ENCODE measurements at regions not wholly inside any gene's neighbourhood (a gene's known extent, or its start where the extent isn't known, plus 50 kb on each side); places are given as distances from the start of the nearest gene placed in this dataset.
"Not testable (repeated sequence)": the region's sequence is repeated elsewhere in the genome, so short reads cannot be mapped to it uniquely, and the experiment has no call there.

DNA sequence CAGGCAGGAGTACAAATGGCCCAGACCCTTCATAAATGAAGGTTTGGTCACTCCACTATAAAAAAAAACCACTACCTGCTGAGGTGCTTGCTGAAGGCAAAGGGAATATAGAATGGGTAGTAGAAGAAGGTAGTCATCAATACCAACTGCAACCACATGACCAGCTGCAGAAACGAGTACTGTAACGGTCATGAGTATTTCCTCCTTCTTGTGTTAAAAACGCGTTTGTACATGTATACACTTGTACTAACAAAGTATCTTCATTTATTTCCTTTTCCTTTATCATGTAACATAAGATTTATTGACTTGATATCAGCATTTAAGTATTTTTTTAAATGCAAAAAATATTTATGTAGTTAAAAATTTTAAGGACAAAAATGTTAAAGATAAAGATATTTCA is 238.6 kb downstream of the TFAP2B start:
- DNase-seq (ENCODE audit: low spot score), result no peak

DNA sequence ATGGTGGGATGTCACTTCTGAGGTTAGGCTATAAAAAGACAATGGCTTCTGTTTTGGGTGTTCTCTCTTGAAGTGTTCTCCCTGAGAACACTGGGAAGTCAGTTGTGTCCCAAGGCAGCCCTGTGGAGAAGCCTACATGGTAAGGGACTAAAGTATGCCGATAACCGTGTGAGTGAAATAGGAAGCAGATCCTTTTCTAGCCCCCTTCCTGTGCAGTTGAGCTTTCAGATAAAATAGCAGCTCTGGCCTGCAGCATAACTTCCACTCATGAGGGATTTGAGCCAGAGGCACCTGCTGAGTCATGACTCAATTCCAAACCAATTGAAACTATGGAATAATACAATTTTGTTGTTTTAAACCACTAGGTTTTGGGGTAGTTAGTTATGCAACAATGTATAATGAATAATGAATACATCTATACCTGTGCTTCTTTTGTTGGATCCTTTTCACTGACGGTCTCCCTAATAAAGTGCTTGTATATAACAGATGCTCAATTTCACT is 241.6 kb downstream of the TFAP2B start:
- no peak for DNase-seq (ENCODE audit: low spot score)

DNA sequence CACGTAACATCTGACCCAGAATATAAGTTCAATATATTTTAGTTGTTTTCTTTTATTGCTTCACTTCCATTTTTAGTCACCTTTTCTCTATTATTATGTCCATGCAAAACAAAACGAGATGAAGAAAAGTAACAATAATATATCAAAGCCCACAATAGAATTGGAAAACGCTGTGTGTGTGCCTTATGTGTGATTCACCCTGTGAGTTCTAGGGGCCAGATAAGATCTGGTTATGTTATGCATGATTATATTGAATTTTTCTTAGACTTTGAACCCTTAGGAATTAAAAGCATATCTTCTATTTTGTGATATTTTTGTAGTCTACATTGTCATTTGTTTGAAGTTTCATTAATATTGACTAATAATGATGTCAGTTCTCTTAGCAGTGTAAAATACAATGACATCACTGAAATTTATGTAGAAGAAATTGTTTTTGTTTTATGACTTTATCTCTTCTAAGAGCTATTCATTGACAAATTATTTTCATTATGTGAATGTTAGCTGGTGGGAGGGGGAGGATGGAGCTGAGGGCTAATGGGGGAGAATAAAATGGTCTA is 243.6 kb downstream of the TFAP2B start:
- no peak for DNase-seq (ENCODE audit: low spot score)

DNA sequence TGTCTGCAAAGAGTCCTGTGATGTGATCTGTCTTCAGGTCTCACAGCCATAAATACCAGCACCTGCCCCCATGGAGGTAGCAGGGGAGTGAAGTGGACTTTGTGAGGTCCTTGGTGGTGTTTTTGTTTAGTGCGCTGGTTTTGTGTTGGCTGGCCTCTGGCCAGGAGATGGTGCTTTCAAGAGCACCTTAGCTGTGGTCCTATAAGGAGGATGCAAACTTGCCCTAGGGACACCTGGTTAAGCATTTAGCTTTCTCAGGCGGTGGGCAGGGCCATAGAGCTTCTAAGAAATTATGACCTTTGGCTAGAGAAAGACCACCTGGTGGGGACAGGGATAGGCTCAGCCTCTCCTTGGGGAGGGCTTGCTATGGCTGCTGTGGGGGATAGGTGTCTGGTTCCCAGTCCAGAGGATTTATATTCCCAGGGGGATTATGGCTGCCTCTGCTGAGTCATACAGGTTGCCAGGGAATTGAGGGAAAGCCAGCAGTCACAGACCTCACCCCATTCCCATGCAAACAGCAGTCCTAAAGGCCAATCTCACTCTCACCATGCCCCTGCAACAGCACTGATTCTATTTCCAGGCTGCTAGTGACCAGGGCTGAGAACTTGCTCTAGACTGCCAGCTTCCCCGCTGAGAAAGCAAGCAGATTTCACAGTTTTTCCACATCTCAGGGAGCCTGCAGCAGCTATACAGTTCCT is 259.3 kb downstream of the TFAP2B start:
- no peak for DNase-seq (ENCODE audit: low spot score)

DNA sequence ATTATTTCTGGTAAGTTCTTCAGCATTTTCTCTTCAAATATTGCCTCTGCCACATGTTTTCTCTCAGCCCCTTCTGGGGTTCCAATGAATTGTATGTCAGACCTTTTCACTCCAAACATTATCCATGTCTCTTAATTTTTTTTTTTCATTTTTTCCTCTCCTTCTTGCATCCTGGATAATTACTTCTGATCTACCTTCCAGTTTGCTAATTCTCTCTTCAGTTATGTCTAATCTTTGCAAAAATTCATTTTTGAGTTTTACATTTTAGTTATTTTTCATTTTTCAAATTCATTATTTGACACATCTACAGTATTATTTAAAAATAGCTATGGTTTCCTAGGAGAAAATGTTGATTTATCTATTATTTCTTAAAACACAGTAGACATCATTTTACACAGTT is 271.7 kb downstream of the TFAP2B start:
- no peak for DNase-seq (ENCODE audit: low spot score)

DNA sequence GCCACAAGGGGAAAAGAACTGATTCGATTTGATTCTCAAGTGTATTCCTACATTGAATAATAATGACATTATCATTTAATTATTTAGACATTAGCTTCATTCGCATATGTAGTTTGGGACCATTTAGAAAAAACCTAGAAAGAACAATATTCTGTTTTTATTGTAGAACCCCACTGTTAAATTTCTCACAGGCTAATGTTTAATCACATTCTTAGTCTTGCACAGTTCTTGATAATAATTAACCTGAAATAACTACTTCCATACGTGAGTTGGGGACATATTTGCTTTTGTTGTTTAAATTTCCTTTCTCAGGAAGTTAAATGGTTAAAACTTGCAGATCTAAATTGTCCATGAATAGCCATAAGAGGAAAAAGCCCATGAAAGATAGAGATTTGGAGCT is 275.2 kb downstream of the TFAP2B start:
- DNase-seq (ENCODE audit: low spot score), result no peak

DNA sequence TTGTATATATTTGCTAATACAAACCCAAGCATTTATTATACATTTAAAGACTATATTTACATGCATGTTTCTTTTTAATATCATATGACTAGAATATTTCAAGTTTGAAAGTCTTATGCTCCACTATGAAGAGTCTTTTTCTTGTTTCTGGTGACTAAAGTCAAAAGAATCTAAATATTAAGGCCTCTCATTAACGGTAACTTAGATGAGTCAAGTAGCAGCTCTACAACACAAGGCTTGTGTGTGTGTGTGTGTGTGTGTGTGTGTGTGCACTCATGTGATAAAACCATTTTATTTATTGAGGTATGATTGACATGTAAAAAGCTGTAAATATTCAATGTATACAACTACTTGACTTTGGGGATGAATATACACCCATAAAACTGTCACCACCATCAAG is 275.6 kb downstream of the TFAP2B start:
- DNase-seq (ENCODE audit: low spot score), result no peak

DNA sequence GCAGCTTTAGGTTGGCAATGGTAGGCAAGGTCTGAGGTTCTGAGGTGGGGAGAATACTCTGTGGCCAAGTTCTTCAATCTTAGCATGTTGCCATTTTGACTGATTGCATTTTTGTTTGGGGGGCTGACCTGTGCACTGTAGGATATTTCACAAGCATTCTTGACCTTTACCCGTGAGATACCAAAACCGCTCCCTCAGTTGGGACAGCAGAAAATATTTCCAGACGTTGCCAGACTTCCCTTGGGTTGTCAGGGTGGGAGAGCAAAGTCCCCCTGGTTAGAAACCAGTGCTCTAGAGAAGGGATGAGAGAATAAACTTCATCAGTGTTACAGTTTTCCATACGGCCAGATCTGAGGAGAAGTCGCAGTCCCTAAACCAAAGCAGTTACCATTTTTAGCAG is 279.6 kb downstream of the TFAP2B start:
- no peak for DNase-seq (ENCODE audit: low spot score)

DNA sequence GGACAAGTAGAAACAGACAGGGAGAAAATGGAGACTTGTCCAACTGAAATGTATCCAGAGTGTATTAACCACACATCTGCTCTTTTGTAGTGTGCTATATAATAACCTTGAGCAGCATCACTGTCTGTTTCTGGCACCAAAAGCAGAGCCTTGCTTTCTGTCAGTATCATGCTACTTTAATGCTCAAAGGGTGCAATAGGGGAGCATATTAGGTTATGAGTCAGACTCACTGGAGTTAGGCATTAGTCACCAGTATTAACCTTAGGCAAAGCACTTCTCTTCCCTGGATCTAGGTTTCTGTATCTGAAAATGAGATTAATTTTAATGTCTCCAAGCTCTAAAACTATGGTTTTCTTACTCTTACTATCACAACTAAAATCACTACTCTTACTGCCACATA is 280.1 kb downstream of the TFAP2B start:
- DNase-seq (ENCODE audit: low spot score), result no peak

DNA sequence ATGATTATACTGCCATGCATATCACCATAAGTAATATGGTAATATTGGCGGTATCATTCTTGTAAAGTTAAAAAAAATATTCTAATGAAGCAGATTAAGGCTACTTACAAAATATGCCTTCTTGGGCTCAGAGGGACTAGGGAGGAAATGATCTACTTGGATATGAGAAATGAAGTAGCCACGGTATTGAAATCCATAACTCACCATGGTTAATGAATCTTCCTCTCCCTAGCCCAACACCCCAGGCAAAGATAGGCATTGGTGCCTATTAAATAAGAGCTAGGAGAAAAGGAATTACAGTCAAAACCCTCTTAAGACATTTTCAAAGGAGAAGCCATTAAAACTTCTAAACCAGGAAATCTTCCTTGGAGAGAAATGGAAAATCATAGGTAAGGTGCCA is 280.5 kb downstream of the TFAP2B start:
- no peak for DNase-seq (ENCODE audit: low spot score)

DNA sequence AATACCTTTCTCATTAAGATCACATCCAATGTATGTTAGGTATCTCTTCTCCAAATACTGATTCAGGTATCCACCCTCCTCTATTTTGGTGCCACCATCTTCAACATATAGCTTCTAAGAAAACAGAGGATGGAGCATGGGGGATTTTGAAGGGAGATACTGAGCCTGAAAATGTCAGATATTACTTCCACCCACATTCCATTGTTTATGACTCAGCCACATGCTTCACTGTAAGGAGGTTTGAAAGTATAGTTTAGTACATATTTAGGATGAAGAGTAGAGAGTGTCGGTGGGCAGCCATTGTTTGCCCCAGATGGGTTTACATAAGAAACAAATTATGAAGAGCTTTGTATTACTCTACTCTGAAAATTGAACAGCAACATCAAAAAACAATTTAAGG is 286.7 kb downstream of the TFAP2B start:
- DNase-seq (ENCODE audit: low spot score), result no peak

DNA sequence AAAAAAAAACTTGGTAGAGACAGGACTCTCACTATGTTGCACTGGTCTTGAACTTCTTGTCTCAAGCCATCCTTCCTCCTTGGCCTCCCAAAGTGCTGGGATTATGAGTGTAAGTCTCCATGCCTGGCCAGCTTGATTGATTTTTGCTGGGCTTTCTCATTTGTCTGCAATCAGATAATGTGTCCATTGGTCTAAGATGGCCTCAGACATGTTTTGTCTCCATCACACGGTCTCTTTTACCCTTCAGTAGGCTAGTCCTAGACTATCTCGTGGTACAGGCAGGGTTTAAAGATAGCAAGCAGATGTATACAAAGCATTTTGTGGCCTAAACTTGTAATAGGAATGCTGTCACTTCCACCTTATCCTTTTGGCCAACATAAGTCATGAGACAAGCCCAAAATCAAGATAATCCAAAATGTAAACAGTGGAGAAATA is 289.1 kb downstream of the TFAP2B start:
- no peak for DNase-seq (ENCODE audit: low spot score)

DNA sequence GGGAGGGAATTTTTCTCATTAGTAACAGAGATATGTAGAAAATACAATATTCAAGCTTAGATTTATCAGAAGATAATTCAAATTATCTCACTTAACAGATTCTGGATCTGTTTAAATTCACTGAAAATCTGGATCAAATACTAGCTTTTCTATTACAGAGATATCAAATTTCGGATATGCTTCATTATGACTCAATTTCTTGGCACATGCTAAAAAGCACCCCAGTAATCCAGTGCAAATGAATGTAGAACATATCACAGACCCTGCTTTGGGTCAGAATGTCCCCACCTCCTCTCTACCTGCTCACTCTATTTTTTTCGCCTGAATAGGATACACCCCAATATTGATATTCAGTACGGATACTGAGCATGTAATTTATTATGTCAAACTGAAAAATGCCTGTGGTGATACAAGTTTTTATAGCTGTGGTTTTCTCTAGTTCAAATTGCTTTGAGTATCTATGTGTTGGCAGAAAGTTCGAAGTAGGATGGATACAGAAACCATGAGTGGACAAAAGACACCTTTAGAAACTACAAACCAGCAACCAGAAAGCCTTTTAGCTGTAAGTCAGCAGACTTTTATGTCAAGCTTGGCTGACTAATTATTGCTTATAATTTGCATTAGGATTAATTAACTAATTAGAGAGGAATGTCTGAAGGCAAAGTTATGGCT is 290.0 kb downstream of the TFAP2B start:
- DNase-seq (ENCODE audit: low spot score), result no peak

DNA sequence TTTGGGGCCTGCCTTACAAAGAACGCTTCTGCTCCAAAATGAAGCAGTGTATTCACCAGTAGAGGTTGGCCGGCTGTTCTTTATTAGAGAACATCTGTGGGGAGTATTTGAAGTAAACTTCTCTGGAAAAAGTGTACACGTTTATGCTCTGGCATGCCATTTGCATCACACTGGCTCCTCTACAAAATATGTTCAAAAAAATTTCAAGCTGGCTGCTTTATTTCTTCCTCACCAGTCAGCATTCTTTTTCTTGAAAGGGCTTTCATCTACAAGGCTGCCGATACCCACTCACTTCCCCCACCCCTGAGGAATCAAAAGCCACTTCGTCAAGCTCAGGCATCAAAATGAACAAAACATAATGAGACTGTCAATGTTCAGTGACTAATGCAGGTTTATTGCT is 294.1 kb downstream of the TFAP2B start:
- no peak for DNase-seq (ENCODE audit: low spot score)

DNA sequence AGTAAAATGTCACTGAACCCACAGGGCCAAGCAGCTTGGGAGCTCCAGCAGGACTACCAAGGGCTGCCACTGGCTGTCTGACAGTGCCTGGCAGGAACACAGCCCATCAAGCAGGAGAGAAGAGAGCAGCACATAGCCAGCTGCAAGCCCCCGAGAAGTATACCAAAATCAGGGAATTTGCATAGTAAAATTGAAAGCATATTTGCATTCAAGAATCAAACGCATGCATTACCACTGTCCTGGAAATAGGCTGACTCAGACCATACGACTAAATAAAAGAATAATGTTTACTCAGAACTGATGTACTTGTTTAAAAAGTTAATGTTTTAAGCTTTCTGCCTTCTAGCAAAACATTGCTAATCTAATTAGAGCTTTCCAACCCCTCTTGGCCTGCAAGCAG is 298.1 kb downstream of the TFAP2B start:
- no peak for DNase-seq (ENCODE audit: low spot score)

DNA sequence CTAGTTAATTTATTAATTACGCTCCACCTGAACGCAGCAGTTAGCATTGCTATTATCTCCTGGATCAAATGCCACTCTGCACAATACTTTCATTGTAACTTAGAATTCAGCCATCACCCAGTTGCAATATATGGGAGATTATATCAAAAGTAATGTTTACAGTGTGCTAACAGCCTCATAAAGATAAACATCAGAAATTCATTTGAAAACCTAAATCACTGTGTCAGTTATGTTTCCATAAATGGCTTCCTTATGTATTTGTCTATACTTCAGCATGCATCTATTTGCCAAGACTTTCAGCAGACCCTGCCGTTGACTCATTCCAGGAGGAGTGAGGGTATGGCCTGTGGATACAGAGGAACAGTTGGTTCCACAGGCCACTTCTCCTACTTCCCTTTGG is 300.1 kb downstream of the TFAP2B start:
- DNase-seq (ENCODE audit: low spot score), result no peak

DNA sequence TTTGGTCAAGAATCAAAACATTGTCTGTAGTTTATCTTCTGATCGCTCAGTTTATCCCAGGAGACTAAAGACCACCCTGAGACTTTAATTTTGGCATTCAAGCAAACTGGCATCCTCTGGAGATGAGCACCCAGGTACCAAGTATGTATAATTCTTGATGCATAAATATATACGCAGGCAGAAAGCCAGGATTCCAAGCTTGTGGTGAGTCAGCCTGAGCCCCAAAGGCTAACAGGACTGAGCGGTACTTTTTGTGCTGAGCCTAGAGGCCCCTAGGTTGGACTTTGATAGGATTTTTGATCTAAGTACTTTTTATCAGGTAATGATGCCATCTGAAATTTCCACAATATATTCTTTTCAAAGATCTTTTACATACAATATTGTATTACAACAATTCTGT is 301.3 kb downstream of the TFAP2B start:
- no peak for DNase-seq (ENCODE audit: low spot score)

DNA sequence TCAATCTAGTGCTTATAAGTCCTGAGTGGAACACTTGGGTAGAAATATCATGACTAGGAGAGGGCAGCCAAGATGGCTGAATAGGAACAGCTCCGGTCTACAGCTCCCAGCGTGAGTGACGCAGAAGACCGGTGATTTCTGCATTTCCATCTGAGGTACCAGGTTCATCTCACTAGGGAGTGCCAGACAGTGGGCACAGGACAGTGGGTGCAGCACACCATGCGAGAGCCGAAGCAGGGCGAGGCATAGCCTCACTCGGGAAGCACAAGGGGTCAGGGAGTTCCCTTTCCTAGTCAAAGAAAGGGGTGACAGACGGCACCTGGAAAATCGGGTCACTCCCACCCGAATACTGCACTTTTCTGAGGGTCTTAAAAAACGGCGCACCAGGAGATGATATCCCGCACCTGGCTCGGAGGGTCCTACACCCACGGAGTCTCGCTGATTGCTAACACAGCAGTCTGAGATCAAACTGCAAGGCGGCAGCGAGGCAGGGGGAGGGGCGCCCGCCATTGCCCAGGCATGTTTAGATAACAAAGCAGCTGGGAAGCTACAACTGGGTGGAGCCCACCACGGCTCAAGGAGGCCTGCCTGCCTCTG is 302.8 kb downstream of the TFAP2B start:
- not testable (repeated sequence) for DNase-seq (ENCODE audit: low spot score)

DNA sequence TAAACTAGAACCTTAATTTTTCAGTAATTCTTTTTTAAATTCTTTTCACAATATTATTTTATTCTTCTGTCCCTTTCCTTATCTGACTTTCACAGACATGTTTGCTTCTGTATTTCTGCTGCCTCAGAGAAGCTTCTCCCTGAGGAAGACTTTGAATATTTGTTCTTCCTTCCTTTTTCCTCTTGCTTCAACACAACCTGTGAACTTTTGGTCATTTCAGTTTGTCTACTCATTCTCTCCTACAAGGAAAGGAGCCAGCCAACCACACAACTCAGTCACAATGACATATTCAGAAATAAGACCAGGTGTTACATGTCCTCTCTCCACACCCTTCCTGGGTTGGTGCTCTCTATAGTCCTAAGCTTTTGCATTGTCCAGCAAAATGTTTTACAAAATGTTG is 310.4 kb downstream of the TFAP2B start:
- DNase-seq (ENCODE audit: low spot score), result no peak

DNA sequence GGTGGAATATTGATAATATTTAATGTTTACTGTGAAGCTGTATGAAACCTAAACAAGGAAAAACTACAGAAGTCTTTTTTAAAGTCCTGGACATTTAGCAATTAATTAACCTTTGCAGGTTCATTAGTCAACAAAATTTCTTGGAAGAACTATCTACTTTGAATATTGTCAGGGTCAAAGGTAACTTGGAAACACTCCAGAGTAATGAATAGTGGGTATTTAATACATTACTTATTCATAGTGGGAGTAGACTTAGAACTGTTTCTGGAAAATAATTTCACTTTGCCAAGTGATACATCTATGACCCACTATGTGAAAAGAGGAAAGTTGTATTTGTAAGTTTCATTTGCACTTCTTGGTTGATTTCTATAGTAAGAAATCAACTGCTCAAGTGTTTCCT is 319.1 kb downstream of the TFAP2B start:
- no peak for DNase-seq (ENCODE audit: low spot score)

DNA sequence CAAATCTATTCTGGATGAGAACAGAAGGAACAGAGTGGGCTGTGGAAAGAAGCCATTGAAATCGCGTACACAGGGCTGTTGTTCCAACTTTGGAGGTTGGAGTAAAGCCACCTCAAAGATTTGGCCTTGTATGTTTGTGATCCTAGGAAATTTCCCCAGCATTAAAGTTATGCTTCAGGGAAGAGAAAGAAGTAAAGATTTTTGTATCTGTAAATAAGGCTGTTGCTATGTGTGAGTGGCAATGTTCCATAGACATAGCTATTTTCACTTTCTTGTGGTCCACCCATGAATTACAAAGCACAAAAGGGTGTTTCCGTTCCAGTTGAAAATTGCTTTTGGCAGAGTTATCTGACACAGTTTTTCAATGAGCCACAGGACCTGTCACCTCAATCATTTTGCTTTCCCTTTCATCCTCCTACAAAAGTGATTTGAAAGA is 321.3 kb downstream of the TFAP2B start:
- DNase-seq (ENCODE audit: low spot score), result no peak

DNA sequence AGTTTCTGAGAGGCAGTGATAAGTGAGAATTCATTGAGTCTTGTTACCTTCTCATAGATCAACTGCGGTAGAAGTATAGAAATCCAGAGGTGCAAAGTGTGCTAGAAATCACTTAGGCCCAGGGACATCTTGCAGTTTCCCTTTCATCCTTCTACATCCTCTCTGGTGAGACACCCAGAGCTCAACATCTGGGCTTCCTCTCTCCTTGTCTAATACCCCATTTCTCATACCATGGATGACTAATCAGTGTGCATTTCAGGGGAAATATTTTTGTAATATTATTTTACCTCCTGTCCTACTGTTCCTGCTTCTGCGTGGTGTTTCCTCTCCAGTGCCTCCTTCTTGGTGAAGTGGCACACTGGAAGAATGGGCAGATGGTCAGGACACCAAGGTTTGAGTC is 322.4 kb downstream of the TFAP2B start:
- DNase-seq (ENCODE audit: low spot score), result no peak

DNA sequence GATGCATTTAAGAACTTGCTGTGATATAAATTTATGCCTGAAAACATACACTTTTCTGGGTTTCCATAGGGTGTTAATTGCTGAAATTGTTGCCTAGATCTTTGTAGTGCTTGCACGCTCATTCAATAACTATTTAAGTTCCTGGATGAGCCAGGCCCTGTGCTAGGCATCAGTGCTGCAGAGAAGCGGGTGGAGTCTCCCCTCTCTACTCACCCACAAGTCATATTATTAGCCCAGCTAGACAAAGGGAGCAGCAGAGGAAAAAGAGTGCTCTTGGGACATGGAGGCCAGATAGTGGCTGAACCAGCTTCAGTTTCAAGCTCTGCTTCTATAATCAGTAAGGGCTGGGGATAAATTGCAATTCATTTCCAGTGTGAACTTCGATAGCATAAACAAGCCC is 329.1 kb downstream of the TFAP2B start:
- no peak for DNase-seq (ENCODE audit: low spot score)
